ENCODE measurements at regions not wholly inside any gene's neighbourhood (a gene's known extent, or its start where the extent isn't known, plus 50 kb on each side); places are given as distances from the start of the nearest gene placed in this dataset.

- ATAC-seq (ENCODE audit: low read depth) (no peak), DNase-seq (no peak)
- CTCF ChIA-PET = no interaction called here
- Histone ChIP-seq H3K36me3 (replicated peaks in 1 of 2; ENCODE audit: control extremely low read depth in 1 of 2, control insufficient read depth in 1 of 2, extremely low read depth in 1 of 2, insufficient read depth in 2 of 2, low read length in 1 of 2) (no peaks in the 10 kb centered on the region), H3K27ac (ENCODE audit: low read length in 2 of 2) (no peak overlapping the region), H4K20me1 (ENCODE audit: control insufficient read depth, insufficient read depth, low read length, poor library complexity, severe bottlenecking) (no peaks in the 10 kb centered on the region), H3K4me2 (replicated peaks; ENCODE audit: low read depth, low read length, poor library complexity, severe bottlenecking) (no peak overlapping the region), H3K9ac (ENCODE audit: low read length) (no peak overlapping the region), H3K4me3 (ENCODE audit: control extremely low read depth in 1 of 5, extremely low read depth in 1 of 5, insufficient read depth in 1 of 5, low read depth in 2 of 5, low read length in 4 of 5) (no peak overlapping the region), H3K4me1 (ENCODE audit: control insufficient read depth in 2 of 2, insufficient read depth in 2 of 2, low read length in 2 of 2) (peaks cover 7 to 10% of the 10 kb centered on the region in 2 donors), H3K27me3 (replicated peaks in 1 of 4; ENCODE audit: control extremely low read depth in 1 of 4, control insufficient read depth in 3 of 4, insufficient read depth in 4 of 4, low read length in 3 of 4) (peaks cover 0 to 6% (median 0%) of the 10 kb centered on the region in 4 experiments), H2AFZ (ENCODE audit: insufficient read depth, low read depth, low read length, poor library complexity, severe bottlenecking) (no peak overlapping the region), H3K9me3 (ENCODE audit: control extremely low read depth in 1 of 3, control insufficient read depth in 2 of 3, insufficient read depth in 1 of 3, low read length in 2 of 3) (peaks cover 0 to 9% (median 0%) of the 10 kb centered on the region in 3 donors), H3K79me2 (ENCODE audit: control insufficient read depth, insufficient read depth, low read length) (no peaks in the 10 kb centered on the region)
- intact Hi-C loops (cut with micrococcal nuclease) = no loop called here
- peaks cover 13% of the 10 kb centered on the region for H3K4me1 Mint-ChIP-seq
- H3K9me3 Mint-ChIP-seq (ENCODE audit: insufficient read depth) = no peaks in the 10 kb centered on the region
- WGBS (ENCODE audit: insufficient coverage) = no CpG with 5 or more reads among the region's 3 CpGs
- TF ChIP-seq EZH2 (IDR thresholded peaks at IDR 0.05; ENCODE audit: borderline replicate concordance, insufficient read depth, low read depth, low read length, poor library complexity, severe bottlenecking) = no peak
- no peak for TF ChIP-seq CTCF (IDR thresholded peaks at IDR 0.05)
- H3K27ac Mint-ChIP-seq = no peak overlapping the region
- POLR2A ChIA-PET = no interaction called here
- H3K27me3 Mint-ChIP-seq = peaks cover 12% of the 10 kb centered on the region
- no peak overlapping the region for H3K4me3 Mint-ChIP-seq
These were observed 1376.0 kb downstream of the TBC1D22A start for GRCh38 chr22:48138427-48138826.

GRCh38 chr22:48137640-48138039 is 1375.2 kb downstream of the TBC1D22A start:
- WGBS (ENCODE audit: insufficient coverage) = 84% methylated on average over 9 of the region's 10 CpGs
- H4K20me1 ChIP-seq (ENCODE audit: control insufficient read depth, insufficient read depth, low read length, poor library complexity, severe bottlenecking) = no peaks in the 10 kb centered on the region
- TF ChIP-seq CTCF (IDR thresholded peaks at IDR 0.05) = no peak
- no peak for TF ChIP-seq EZH2 (IDR thresholded peaks at IDR 0.05; ENCODE audit: borderline replicate concordance, insufficient read depth, low read depth, low read length, poor library complexity, severe bottlenecking)
- Mint-ChIP-seq H3K4me1 (peaks cover 13% of the 10 kb centered on the region), H3K27me3 (peaks cover 4% of the 10 kb centered on the region), H3K27ac (no peak overlapping the region), H3K9me3 (ENCODE audit: insufficient read depth) (no peaks in the 10 kb centered on the region), H3K4me3 (no peak overlapping the region)
- H3K27me3 ChIP-seq (replicated peaks in 1 of 4; ENCODE audit: control extremely low read depth in 1 of 4, control insufficient read depth in 3 of 4, insufficient read depth in 4 of 4, low read length in 3 of 4) = peaks cover 0 to 6% (median 0%) of the 10 kb centered on the region in 4 experiments
- intact Hi-C loops (cut with micrococcal nuclease) = no loop called here
- POLR2A ChIA-PET = no interaction called here
- no peak overlapping the region for H2AFZ ChIP-seq (ENCODE audit: insufficient read depth, low read depth, low read length, poor library complexity, severe bottlenecking)
- H3K36me3 ChIP-seq (replicated peaks in 1 of 2; ENCODE audit: control extremely low read depth in 1 of 2, control insufficient read depth in 1 of 2, extremely low read depth in 1 of 2, insufficient read depth in 2 of 2, low read length in 1 of 2) = no peaks in the 10 kb centered on the region
- no peak overlapping the region for H3K27ac ChIP-seq (ENCODE audit: low read length in 2 of 2)
- no peak overlapping the region for H3K9ac ChIP-seq (ENCODE audit: low read length)
- H3K4me1 ChIP-seq (ENCODE audit: control insufficient read depth in 2 of 2, insufficient read depth in 2 of 2, low read length in 2 of 2) = peaks cover 7 to 10% of the 10 kb centered on the region in 2 donors
- no peaks in the 10 kb centered on the region for H3K79me2 ChIP-seq (ENCODE audit: control insufficient read depth, insufficient read depth, low read length)
- H3K4me3 ChIP-seq (ENCODE audit: control extremely low read depth in 1 of 5, extremely low read depth in 1 of 5, insufficient read depth in 1 of 5, low read depth in 2 of 5, low read length in 4 of 5) = no peak overlapping the region
- CTCF ChIA-PET = no interaction called here
- peaks cover 0 to 9% (median 0%) of the 10 kb centered on the region in 3 donors for H3K9me3 ChIP-seq (ENCODE audit: control extremely low read depth in 1 of 3, control insufficient read depth in 2 of 3, insufficient read depth in 1 of 3, low read length in 2 of 3)
- no peak for ATAC-seq (ENCODE audit: low read depth)
- no peak for DNase-seq
- H3K4me2 ChIP-seq (replicated peaks; ENCODE audit: low read depth, low read length, poor library complexity, severe bottlenecking) = no peak overlapping the region
